ENCODE measurements at regions not wholly inside any gene's neighbourhood (a gene's known extent, or its start where the extent isn't known, plus 50 kb on each side); places are given as distances from the start of the nearest gene placed in this dataset.

DNA sequence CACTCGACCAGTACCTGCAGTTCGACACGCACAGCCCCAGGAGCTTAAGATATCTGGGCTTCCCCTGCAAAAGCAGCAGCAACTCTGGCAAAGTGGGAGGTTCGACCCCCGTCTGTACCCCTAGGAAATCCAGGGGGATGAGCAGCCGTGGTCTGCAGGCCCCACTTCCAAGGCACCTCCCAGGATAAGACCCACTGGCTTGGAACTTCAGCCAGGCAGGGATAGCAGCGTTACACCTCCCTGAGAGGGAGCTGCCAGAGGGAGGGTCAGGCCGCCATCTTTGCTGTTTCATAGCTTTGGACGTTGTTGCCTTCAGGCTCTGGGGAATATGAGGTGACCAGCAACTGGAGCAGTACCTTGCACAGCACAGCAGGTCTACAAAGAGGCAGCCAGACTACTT is 351.1 kb downstream of the SOX11 start:
- DNase-seq (ENCODE audit: low read depth, low spot score), result no peak
- no peak overlapping the region for H3K4me3 ChIP-seq (ENCODE audit: insufficient read length, low read depth)
- H3K9me3 ChIP-seq (ENCODE audit: insufficient read depth, low read length), result no peaks in the 10 kb centered on the region
- no peaks in the 10 kb centered on the region for H3K27me3 ChIP-seq (ENCODE audit: insufficient read depth, insufficient read length)
- TF ChIP-seq ZNF274 (IDR thresholded peaks at IDR 0.05; ENCODE audit: low read depth, low read length) (no peak), SUZ12 (IDR thresholded peaks at IDR 0.05; ENCODE audit: extremely low read depth, insufficient read depth, insufficient read length) (no peak), YY1 (IDR thresholded peaks at IDR 0.05; ENCODE audit: insufficient read depth, insufficient read length) (no peak)
- no peak overlapping the region for H3K9ac ChIP-seq (ENCODE audit: insufficient read length, low read depth)
- no peaks in the 10 kb centered on the region for H3K36me3 ChIP-seq (ENCODE audit: insufficient read depth, insufficient read length, low read length)
- no peaks in the 10 kb centered on the region for H3K4me1 ChIP-seq (ENCODE audit: insufficient read depth, insufficient read length)

DNA sequence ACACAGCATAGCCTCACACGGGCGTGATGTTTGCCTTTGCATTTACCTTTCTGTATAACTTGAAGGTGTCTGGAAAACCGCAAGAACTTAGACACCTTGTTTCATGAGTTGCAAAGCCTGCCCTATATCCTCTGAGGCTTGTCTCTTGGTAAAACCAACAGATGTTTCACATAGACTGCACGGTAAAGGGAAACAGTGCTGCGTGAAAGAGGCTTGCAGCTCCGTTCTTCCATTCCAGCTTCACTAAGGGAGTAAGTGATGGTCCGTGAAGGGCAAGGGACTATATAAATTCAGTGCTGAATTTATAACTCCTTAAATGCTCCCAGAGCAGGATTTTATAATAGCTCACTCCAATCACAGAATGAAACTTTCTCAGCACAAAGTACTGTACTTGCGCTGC is 360.5 kb downstream of the SOX11 start:
- H3K27me3 ChIP-seq (ENCODE audit: insufficient read depth, insufficient read length), result no peaks in the 10 kb centered on the region
- DNase-seq (ENCODE audit: low read depth, low spot score), result no peak

DNA sequence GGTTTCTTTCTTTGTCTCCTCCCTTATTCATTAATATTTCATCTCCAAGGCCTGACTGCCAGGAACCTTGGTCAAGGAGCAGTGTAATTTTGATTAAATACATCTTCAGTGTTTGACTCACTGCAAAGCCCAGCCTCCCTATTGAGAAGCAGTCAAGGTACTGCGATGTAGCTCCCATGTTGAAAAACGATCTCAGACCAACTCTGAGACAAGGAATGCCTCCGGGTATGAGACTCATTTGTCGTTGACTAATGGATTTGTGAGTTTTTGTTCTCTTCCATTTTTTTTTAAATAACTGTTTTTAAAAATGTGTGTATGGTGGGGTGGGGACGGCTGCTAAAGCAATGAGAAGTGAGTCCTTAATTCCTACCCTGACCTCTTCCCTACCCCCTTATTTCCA is 361.6 kb downstream of the SOX11 start:
- H3K9ac ChIP-seq (ENCODE audit: insufficient read length, low read depth), result no peak overlapping the region
- H3K4me1 ChIP-seq (ENCODE audit: insufficient read depth, insufficient read length), result peaks cover 3% of the 10 kb centered on the region
- no peak for DNase-seq (ENCODE audit: low read depth, low spot score)
- H3K27me3 ChIP-seq (ENCODE audit: insufficient read depth, insufficient read length), result no peaks in the 10 kb centered on the region
- TF ChIP-seq ZNF274 (IDR thresholded peaks at IDR 0.05; ENCODE audit: low read depth, low read length) (no peak), SUZ12 (IDR thresholded peaks at IDR 0.05; ENCODE audit: extremely low read depth, insufficient read depth, insufficient read length) (no peak), YY1 (IDR thresholded peaks at IDR 0.05; ENCODE audit: insufficient read depth, insufficient read length) (no peak)
- H3K9me3 ChIP-seq (ENCODE audit: insufficient read depth, low read length), result no peaks in the 10 kb centered on the region
- no peaks in the 10 kb centered on the region for H3K36me3 ChIP-seq (ENCODE audit: insufficient read depth, insufficient read length, low read length)
- H3K4me3 ChIP-seq (ENCODE audit: insufficient read length, low read depth), result no peak overlapping the region

More for the DNA sequence above, 360.5 kb downstream of the SOX11 start:
- Histone ChIP-seq H3K4me1 (ENCODE audit: insufficient read depth, insufficient read length) (peaks cover 3% of the 10 kb centered on the region), H3K9ac (ENCODE audit: insufficient read length, low read depth) (no peak overlapping the region), H3K9me3 (ENCODE audit: insufficient read depth, low read length) (no peaks in the 10 kb centered on the region), H3K4me3 (ENCODE audit: insufficient read length, low read depth) (no peak overlapping the region), H3K36me3 (ENCODE audit: insufficient read depth, insufficient read length, low read length) (no peaks in the 10 kb centered on the region)
- no peak for TF ChIP-seq SUZ12 (IDR thresholded peaks at IDR 0.05; ENCODE audit: extremely low read depth, insufficient read depth, insufficient read length)
- no peak for TF ChIP-seq YY1 (IDR thresholded peaks at IDR 0.05; ENCODE audit: insufficient read depth, insufficient read length)

DNA sequence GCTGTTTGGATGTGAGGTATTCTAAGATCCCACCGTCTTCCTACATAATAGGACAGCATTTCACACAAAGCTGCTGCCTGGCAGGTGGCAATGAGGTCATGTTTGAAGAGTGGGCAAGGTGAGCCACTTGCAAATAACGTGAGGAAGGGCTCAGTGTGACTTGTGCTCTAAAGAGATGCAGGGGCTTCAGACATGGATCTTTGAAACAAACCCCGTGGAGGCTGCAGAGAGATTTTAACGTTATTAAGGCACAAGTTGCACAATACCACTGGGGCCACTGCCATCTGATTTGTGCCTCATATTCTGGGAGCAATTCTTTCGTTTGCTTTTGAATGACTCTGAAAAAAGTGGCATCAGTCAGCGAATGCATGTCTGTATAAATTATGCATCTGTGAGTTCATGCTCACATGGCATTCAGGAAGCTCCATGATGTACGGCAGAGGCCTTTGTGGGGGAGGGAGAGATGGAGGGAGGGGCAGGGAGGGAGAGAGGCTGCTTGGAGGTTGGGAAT is 362.0 kb downstream of the SOX11 start:
- TF ChIP-seq YY1 (IDR thresholded peaks at IDR 0.05; ENCODE audit: insufficient read depth, insufficient read length) (no peak), SUZ12 (IDR thresholded peaks at IDR 0.05; ENCODE audit: extremely low read depth, insufficient read depth, insufficient read length) (no peak), ZNF274 (IDR thresholded peaks at IDR 0.05; ENCODE audit: low read depth, low read length) (no peak)
- DNase-seq (ENCODE audit: low read depth, low spot score), result no peak

DNA sequence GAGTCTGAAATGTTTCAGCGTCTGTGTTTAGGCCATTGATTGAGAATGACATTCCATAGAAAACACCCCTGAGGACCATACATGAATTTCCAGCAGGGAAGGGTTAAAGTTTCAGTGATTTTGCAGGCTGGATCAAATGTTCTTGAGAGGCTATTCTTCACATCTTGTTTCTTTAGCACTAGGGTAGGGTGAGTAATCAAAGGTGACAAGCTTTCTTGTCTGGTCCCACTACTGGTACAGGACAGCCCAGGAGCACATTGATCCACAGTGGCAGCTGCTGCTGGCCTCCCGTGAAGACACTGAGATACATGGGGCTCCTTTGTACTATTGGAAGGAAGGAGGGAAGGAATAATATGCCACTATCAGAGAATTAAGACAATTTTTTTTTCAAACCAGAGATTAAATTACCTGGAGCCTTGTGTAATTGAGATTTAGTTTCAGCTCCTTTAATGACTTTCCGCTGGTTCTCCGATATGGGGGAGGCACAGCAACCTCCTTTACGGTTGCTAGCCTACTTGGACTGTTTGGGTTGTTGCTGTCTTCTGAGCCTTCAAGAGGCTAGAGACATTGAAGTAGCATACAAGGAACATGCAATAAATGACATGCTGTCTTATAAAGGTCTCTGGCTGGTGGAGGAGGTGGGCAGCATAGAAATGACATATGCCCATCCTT is 368.9 kb downstream of the SOX11 start:
- Histone ChIP-seq H3K27me3 (ENCODE audit: insufficient read depth, insufficient read length) (no peaks in the 10 kb centered on the region), H3K36me3 (ENCODE audit: insufficient read depth, insufficient read length, low read length) (no peaks in the 10 kb centered on the region), H3K4me3 (ENCODE audit: insufficient read length, low read depth) (no peak overlapping the region), H3K9me3 (ENCODE audit: insufficient read depth, low read length) (no peaks in the 10 kb centered on the region), H3K4me1 (ENCODE audit: insufficient read depth, insufficient read length) (peaks cover 3% of the 10 kb centered on the region), H3K9ac (ENCODE audit: insufficient read length, low read depth) (no peak overlapping the region)
- TF ChIP-seq SUZ12 (IDR thresholded peaks at IDR 0.05; ENCODE audit: extremely low read depth, insufficient read depth, insufficient read length) (no peak), ZNF274 (IDR thresholded peaks at IDR 0.05; ENCODE audit: low read depth, low read length) (no peak), YY1 (IDR thresholded peaks at IDR 0.05; ENCODE audit: insufficient read depth, insufficient read length) (no peak)
- no peak for DNase-seq (ENCODE audit: low read depth, low spot score)

More for the DNA sequence above, 362.0 kb downstream of the SOX11 start:
- H3K27me3 ChIP-seq (ENCODE audit: insufficient read depth, insufficient read length), result no peaks in the 10 kb centered on the region
- H3K4me1 ChIP-seq (ENCODE audit: insufficient read depth, insufficient read length), result peaks cover 3% of the 10 kb centered on the region
- no peak overlapping the region for H3K4me3 ChIP-seq (ENCODE audit: insufficient read length, low read depth)
- H3K9me3 ChIP-seq (ENCODE audit: insufficient read depth, low read length), result no peaks in the 10 kb centered on the region
- H3K9ac ChIP-seq (ENCODE audit: insufficient read length, low read depth), result no peak overlapping the region
- H3K36me3 ChIP-seq (ENCODE audit: insufficient read depth, insufficient read length, low read length), result no peaks in the 10 kb centered on the region

DNA sequence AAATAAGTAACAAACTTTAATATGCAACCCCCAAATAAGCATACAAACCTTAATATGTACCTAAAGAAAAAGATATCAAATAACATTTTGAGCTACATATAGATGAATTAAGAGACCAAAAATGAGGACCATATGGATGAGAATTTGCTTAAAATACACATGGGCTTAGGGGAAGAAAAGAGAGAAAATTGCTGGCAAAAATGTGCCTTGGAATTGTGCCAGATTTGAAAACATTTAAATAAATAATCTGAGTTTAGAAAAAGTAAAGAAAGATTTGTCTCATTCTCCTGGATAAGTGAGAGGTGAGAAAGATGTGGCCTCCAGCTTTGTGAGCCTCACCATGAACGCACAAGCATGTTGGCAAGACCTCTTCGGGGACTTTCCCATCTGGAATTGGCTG is 372.6 kb downstream of the SOX11 start:
- Histone ChIP-seq H3K9me3 (ENCODE audit: insufficient read depth, low read length) (no peaks in the 10 kb centered on the region), H3K27me3 (ENCODE audit: insufficient read depth, insufficient read length) (no peaks in the 10 kb centered on the region), H3K36me3 (ENCODE audit: insufficient read depth, insufficient read length, low read length) (no peaks in the 10 kb centered on the region), H3K4me3 (ENCODE audit: insufficient read length, low read depth) (no peak overlapping the region), H3K4me1 (ENCODE audit: insufficient read depth, insufficient read length) (no peaks in the 10 kb centered on the region), H3K9ac (ENCODE audit: insufficient read length, low read depth) (no peak overlapping the region)
- TF ChIP-seq YY1 (IDR thresholded peaks at IDR 0.05; ENCODE audit: insufficient read depth, insufficient read length) (no peak), SUZ12 (IDR thresholded peaks at IDR 0.05; ENCODE audit: extremely low read depth, insufficient read depth, insufficient read length) (no peak), ZNF274 (IDR thresholded peaks at IDR 0.05; ENCODE audit: low read depth, low read length) (no peak)
- DNase-seq (ENCODE audit: low read depth, low spot score), result no peak

DNA sequence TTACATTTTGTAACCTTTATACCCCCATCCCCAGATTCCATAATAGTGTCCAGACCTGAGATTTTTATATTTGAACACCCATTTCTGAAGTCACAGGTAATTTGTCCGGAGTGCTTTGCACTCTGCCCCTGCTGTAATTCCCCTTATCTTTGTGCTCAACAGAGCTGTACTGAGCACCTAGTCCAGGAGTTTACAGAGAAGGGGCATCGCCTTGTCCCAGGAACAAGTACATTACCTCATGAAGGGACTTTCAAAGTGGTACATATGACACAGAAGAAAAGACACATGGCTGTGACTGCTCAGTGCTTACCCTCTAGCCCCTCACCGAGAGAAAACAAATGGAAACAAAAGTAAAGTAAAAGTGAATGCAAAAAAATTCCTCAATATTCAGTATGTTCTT is 373.5 kb downstream of the SOX11 start:
- TF ChIP-seq SUZ12 (IDR thresholded peaks at IDR 0.05; ENCODE audit: extremely low read depth, insufficient read depth, insufficient read length), result no peak
- TF ChIP-seq YY1 (IDR thresholded peaks at IDR 0.05; ENCODE audit: insufficient read depth, insufficient read length), result no peak
- no peak for TF ChIP-seq ZNF274 (IDR thresholded peaks at IDR 0.05; ENCODE audit: low read depth, low read length)
- Histone ChIP-seq H3K9ac (ENCODE audit: insufficient read length, low read depth) (no peak overlapping the region), H3K27me3 (ENCODE audit: insufficient read depth, insufficient read length) (no peaks in the 10 kb centered on the region), H3K4me1 (ENCODE audit: insufficient read depth, insufficient read length) (no peaks in the 10 kb centered on the region), H3K36me3 (ENCODE audit: insufficient read depth, insufficient read length, low read length) (no peaks in the 10 kb centered on the region), H3K4me3 (ENCODE audit: insufficient read length, low read depth) (no peak overlapping the region), H3K9me3 (ENCODE audit: insufficient read depth, low read length) (no peaks in the 10 kb centered on the region)
- no peak for DNase-seq (ENCODE audit: low read depth, low spot score)

All from NT2/D1 (cell line).